RWPE1 (cell line): ENCODE measurements at regions not wholly inside any gene's neighbourhood (a gene's known extent, or its start where the extent isn't known, plus 50 kb on each side); places are given as distances from the start of the nearest gene placed in this dataset.

ENCODE experiments used
- CTCF ChIA-PET: fragments of 350-600 bp; sonication (Branson Sonifier 250); formaldehyde crosslinking; extraction: SDS; loops from one replicate; lab custom pipeline; 2021; lab: Yijun Ruan, JAX
- POLR2A ChIA-PET: fragments of 400-600 bp; formaldehyde crosslinking; extraction: SDS; loops from one replicate; lab custom pipeline; 2020; ENCODE audit warnings: antibody characterized with exemption; ENCODE audit not compliant: low non-redundant PET; lab: Yijun Ruan, JAX
- DNase-seq: peaks from one replicate; pipeline ENCODE4 v3.0.0; 2012; ENCODE audit warnings: low spot score
- H3K27ac ChIP-seq: fragments of 450-650 bp; 2 replicates; pipeline ENCODE4 v1.5.1; 2017
- TF ChIP-seq, protein P1 (sequence below): fragments of 450-650 bp; conservative IDR thresholded peaks from 2 replicates; pipeline ENCODE4 v1.5.1; 2017; ENCODE audit warnings: low read depth, mild to moderate bottlenecking

DNA sequence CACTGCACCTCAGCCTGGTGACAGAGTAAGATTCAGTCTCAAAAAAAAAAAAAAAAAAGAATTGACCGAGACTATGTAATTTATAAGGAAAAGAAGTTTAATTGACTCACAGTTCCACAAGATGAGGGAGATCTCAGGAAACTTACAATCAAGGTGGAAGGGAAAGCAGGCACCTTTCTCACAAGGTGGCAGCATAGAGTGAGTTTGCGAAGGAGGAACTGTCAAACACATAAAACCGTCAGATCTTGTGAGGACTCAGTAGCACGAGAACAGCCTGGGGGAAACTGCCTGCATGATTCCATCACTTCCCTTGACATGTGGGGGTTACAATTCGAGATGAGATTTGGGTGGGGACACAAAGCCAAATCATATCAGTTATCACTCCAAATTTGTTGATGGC, 380.9 kb downstream of the EDEM1 start:
- H3K27ac ChIP-seq = no peak overlapping the region
- TF ChIP-seq, protein P1, sequence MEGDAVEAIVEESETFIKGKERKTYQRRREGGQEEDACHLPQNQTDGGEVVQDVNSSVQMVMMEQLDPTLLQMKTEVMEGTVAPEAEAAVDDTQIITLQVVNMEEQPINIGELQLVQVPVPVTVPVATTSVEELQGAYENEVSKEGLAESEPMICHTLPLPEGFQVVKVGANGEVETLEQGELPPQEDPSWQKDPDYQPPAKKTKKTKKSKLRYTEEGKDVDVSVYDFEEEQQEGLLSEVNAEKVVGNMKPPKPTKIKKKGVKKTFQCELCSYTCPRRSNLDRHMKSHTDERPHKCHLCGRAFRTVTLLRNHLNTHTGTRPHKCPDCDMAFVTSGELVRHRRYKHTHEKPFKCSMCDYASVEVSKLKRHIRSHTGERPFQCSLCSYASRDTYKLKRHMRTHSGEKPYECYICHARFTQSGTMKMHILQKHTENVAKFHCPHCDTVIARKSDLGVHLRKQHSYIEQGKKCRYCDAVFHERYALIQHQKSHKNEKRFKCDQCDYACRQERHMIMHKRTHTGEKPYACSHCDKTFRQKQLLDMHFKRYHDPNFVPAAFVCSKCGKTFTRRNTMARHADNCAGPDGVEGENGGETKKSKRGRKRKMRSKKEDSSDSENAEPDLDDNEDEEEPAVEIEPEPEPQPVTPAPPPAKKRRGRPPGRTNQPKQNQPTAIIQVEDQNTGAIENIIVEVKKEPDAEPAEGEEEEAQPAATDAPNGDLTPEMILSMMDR = no peak
- no peak for DNase-seq
- POLR2A ChIA-PET = no interaction called here
- CTCF ChIA-PET = no interaction called here

GRCh38 chr3:5569152-5569551, 381.6 kb downstream of the EDEM1 start:
- H3K27ac ChIP-seq = no peak overlapping the region
- ChIA-PET POLR2A (no interaction called here), CTCF (no interaction called here)
- TF ChIP-seq, protein P1 = no peak
- no peak for DNase-seq

DNA sequence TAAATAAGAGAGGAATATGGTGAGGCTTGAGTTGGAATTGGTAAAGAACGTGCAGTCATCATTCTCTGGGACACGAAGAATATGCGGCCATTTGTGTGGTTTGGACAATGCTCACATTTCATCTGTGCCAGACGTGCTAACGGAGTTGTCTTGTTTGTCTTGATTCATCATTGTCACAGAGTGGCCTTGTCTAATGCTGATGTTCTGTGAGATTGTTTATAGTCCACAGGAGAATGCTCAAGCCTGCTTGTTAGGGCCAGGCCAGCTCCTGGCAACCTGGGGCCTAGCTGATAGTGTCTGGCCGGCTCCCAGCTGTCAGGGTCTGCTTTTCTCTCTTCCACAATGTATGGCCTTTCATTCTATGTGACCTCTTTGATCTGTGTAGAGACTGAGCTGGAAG, 384.7 kb downstream of the EDEM1 start:
- TF ChIP-seq, protein P1 = no peak
- ChIA-PET POLR2A (no interaction called here), CTCF (no interaction called here)
- no peak for DNase-seq
- no peak overlapping the region for H3K27ac ChIP-seq

DNA sequence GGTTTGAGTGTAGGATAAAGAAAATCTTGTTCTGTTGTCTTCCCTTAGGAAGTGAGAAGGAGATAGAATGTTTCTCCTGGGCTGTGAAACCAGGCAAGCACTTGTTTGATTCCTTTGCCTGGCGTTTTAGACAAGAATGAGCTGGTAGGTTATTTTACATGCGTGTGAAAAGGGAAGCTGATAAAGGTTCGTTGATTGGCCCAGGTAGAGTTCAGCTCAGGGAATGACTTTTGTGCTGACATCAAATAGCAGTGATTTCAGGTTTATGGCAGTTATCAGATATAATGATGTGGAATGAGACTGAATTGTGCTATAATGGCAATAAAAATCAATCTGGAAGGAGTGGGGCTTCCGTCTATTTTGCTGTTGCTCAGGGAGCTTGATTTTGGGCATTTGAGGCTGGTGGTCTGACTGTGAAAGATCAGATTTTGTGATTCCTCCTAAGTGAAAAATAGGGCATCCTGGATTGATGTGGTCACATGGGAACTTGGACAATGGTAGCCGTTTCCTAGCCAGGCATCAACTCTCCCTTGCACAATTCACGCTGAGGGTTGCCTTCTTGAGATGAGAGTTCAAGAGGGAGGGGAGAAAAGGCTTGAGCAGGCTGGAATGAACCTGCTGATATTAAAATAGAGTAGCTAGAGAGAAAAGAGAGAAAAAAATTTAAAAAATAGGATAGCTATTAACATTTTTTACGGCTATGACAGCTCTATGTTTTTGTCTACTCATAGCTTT, 388.9 kb downstream of the EDEM1 start:
- ChIA-PET CTCF (no interaction called here), POLR2A (no interaction called here)

GRCh38 chr3:5579139-5579602, 391.7 kb downstream of the EDEM1 start:
- H3K27ac ChIP-seq = no peak overlapping the region
- no peak for DNase-seq
- TF ChIP-seq, protein P1 = no peak
- POLR2A ChIA-PET = no interaction called here
- CTCF ChIA-PET = no interaction called here

More for the DNA sequence above, 388.9 kb downstream of the EDEM1 start:
- DNase-seq = no peak
- TF ChIP-seq, protein P1 = no peak
- no peak overlapping the region for H3K27ac ChIP-seq

DNA sequence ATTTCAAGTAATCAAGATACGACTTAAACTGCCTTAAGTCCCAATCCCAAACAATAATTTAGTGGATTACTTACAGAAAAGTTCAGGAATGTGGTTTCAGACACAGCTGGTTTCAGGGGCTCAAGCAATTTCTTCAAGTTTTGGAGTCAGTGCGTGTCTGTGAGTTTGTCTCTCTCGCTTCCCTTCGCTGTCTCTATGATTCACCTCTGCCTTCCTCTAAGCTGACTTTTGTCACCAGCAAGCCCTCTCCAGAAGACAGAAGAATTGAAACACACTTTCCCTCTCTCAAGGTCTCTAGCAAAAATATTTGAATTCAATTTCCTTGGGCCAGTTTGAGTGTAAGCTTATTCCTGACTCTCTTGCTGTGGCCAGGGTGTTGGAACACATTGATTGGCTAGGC, 392.4 kb downstream of the EDEM1 start:
- CTCF ChIA-PET = no interaction called here
- no peak for DNase-seq
- POLR2A ChIA-PET = no interaction called here

More for the DNA sequence above, 392.4 kb downstream of the EDEM1 start:
- TF ChIP-seq, protein P1 = no peak
- H3K27ac ChIP-seq = no peak overlapping the region
